IgD-negative memory B cell (primary cell): ENCODE measurements at regions not wholly inside any gene's neighbourhood (a gene's known extent, or its start where the extent isn't known, plus 50 kb on each side); places are given as distances from the start of the nearest gene placed in this dataset.

Experiments
- H3K27ac Mint-ChIP-seq, 3 donors: one replicate each; pipeline ENCODE4 v1.8.0; 2020 to 2022; ENCODE audit warnings: mild to moderate bottlenecking in 3 of 3, mixed read lengths in 3 of 3, moderate library complexity in 1 of 3
- H3K27me3 Mint-ChIP-seq: one replicate; pipeline ENCODE4 v1.8.0; 2021; ENCODE audit warnings: mixed read lengths
- H3K36me3 Mint-ChIP-seq: one replicate; pipeline ENCODE4 v1.8.0; 2020; ENCODE audit warnings: mild to moderate bottlenecking, mixed read lengths
- H3K4me1 Mint-ChIP-seq, 3 donors: one replicate each; pipeline ENCODE4 v1.8.0; 2020 to 2022; ENCODE audit warnings: mixed read lengths in 3 of 3, mild to moderate bottlenecking in 1 of 3
- H3K4me3 Mint-ChIP-seq, 4 donors: one replicate each; pipeline ENCODE4 v1.8.0; 2020 to 2022; ENCODE audit warnings: mild to moderate bottlenecking in 4 of 4, mixed read lengths in 4 of 4, moderate library complexity in 3 of 4
- H3K9me3 Mint-ChIP-seq, 3 donors: one replicate each; pipeline ENCODE4 v1.8.0; 2020 to 2021; ENCODE audit warnings: mixed read lengths in 3 of 3, mild to moderate bottlenecking in 1 of 3

GRCh38 chr6:144697369-144697760, 412.2 kb downstream of the UTRN start:
- peaks cover 0 to 4% (median 0%) of the 10 kb centered on the region in 3 donors for H3K9me3 Mint-ChIP-seq
- H3K4me3 Mint-ChIP-seq: no peak overlapping the region
- no peaks in the 10 kb centered on the region for H3K27me3 Mint-ChIP-seq
- no peak overlapping the region for H3K27ac Mint-ChIP-seq
- peaks cover 16% of the 10 kb centered on the region for H3K36me3 Mint-ChIP-seq
- H3K4me1 Mint-ChIP-seq: peaks cover 10 to 20% (median 12%) of the 10 kb centered on the region in 3 donors

GRCh38 chr6:144697801-144698200, 412.7 kb downstream of the UTRN start:
- Mint-ChIP-seq H3K27ac (no peak overlapping the region), H3K4me3 (no peak overlapping the region), H3K4me1 (peaks cover 6 to 18% (median 9%) of the 10 kb centered on the region in 3 donors), H3K36me3 (peaks cover 14% of the 10 kb centered on the region), H3K9me3 (peaks cover 0 to under 1% (median 0%) of the 10 kb centered on the region in 3 donors), H3K27me3 (no peaks in the 10 kb centered on the region)

- no peak overlapping the region for H3K4me3 Mint-ChIP-seq
- H3K9me3 Mint-ChIP-seq: no peaks in the 10 kb centered on the region
- no peaks in the 10 kb centered on the region for H3K4me1 Mint-ChIP-seq
- H3K27ac Mint-ChIP-seq: no peak overlapping the region
- peaks cover 17% of the 10 kb centered on the region for H3K36me3 Mint-ChIP-seq
- no peaks in the 10 kb centered on the region for H3K27me3 Mint-ChIP-seq
Measured at GRCh38 chr6:144702781-144703180, 417.6 kb downstream of the UTRN start.

- H3K27ac Mint-ChIP-seq: peak overlapping the region in 1 of 3 donors; percentile 3
- H3K36me3 Mint-ChIP-seq: peaks cover 5% of the 10 kb centered on the region
- H3K4me1 Mint-ChIP-seq: peaks cover 0 to 5% (median 2%) of the 10 kb centered on the region in 3 donors
- no peaks in the 10 kb centered on the region for H3K9me3 Mint-ChIP-seq
- no peak overlapping the region for H3K4me3 Mint-ChIP-seq
- no peaks in the 10 kb centered on the region for H3K27me3 Mint-ChIP-seq
Measured at GRCh38 chr6:144710207-144710606, 425.1 kb downstream of the UTRN start.

- Mint-ChIP-seq H3K9me3 (no peaks in the 10 kb centered on the region), H3K27ac (no peak overlapping the region), H3K4me1 (peaks cover 0 to 6% (median 2%) of the 10 kb centered on the region in 3 donors), H3K36me3 (peaks cover 4% of the 10 kb centered on the region), H3K4me3 (no peak overlapping the region), H3K27me3 (no peaks in the 10 kb centered on the region)
Measured at GRCh38 chr6:144711661-144712060, 426.5 kb downstream of the UTRN start.

- Mint-ChIP-seq H3K4me1 (peaks cover 0 to 6% (median 2%) of the 10 kb centered on the region in 3 donors), H3K27ac (no peak overlapping the region), H3K36me3 (peaks cover 6% of the 10 kb centered on the region), H3K27me3 (no peaks in the 10 kb centered on the region), H3K4me3 (no peak overlapping the region), H3K9me3 (no peaks in the 10 kb centered on the region)
Measured at GRCh38 chr6:144712541-144712940, 427.4 kb downstream of the UTRN start.

GRCh38 chr6:144714021-144714712, 429.0 kb downstream of the UTRN start:
- peaks cover 3% of the 10 kb centered on the region for H3K36me3 Mint-ChIP-seq
- H3K27ac Mint-ChIP-seq: no peak overlapping the region
- no peaks in the 10 kb centered on the region for H3K27me3 Mint-ChIP-seq
- H3K4me3 Mint-ChIP-seq: no peak overlapping the region
- no peaks in the 10 kb centered on the region for H3K9me3 Mint-ChIP-seq
- peaks cover 0 to 6% (median 4%) of the 10 kb centered on the region in 3 donors for H3K4me1 Mint-ChIP-seq

GRCh38 chr6:144715344-144715743, 430.2 kb downstream of the UTRN start:
- H3K27me3 Mint-ChIP-seq: no peaks in the 10 kb centered on the region
- H3K9me3 Mint-ChIP-seq: no peaks in the 10 kb centered on the region
- H3K27ac Mint-ChIP-seq: peak overlapping the region in 1 of 3 donors; percentile 82
- peaks cover 6% of the 10 kb centered on the region for H3K36me3 Mint-ChIP-seq
- no peak overlapping the region for H3K4me3 Mint-ChIP-seq
- H3K4me1 Mint-ChIP-seq: peaks cover 0 to 6% (median 4%) of the 10 kb centered on the region in 3 donors

- H3K4me3 Mint-ChIP-seq: no peak overlapping the region
- peaks cover 0 to 2% (median 0%) of the 10 kb centered on the region in 3 donors for H3K9me3 Mint-ChIP-seq
- peaks cover 10% of the 10 kb centered on the region for H3K36me3 Mint-ChIP-seq
- H3K27me3 Mint-ChIP-seq: no peaks in the 10 kb centered on the region
- H3K4me1 Mint-ChIP-seq: peaks cover 3 to 11% (median 4%) of the 10 kb centered on the region in 3 donors
- no peak overlapping the region for H3K27ac Mint-ChIP-seq
Measured at GRCh38 chr6:144718431-144718830, 433.3 kb downstream of the UTRN start.

- Mint-ChIP-seq H3K9me3 (peaks cover 0 to 2% (median 0%) of the 10 kb centered on the region in 3 donors), H3K4me1 (peaks cover 8 to 16% (median 10%) of the 10 kb centered on the region in 3 donors), H3K4me3 (no peak overlapping the region), H3K36me3 (peaks cover 10% of the 10 kb centered on the region), H3K27me3 (no peaks in the 10 kb centered on the region), H3K27ac (peak overlapping the region in 1 of 3 donors; percentile 78)
Measured at GRCh38 chr6:144721232-144721631, 436.1 kb downstream of the UTRN start.

GRCh38 chr6:144722154-144722737, 437.1 kb downstream of the UTRN start:
- Mint-ChIP-seq H3K27ac (peak overlapping the region in 1 of 3 donors; percentile 11), H3K36me3 (peaks cover 10% of the 10 kb centered on the region), H3K4me3 (no peak overlapping the region), H3K4me1 (peaks cover 15 to 23% (median 17%) of the 10 kb centered on the region in 3 donors), H3K9me3 (peaks cover 0 to 2% (median 0%) of the 10 kb centered on the region in 3 donors), H3K27me3 (no peaks in the 10 kb centered on the region)

GRCh38 chr6:144722925-144723324, 437.8 kb downstream of the UTRN start:
- Mint-ChIP-seq H3K4me1 (peaks cover 13 to 23% (median 18%) of the 10 kb centered on the region in 3 donors), H3K27ac (no peak overlapping the region), H3K4me3 (no peak overlapping the region)

GRCh38 chr6:144723431-144723830, 438.3 kb downstream of the UTRN start:
- Mint-ChIP-seq H3K9me3 (peaks cover 0 to 2% (median 0%) of the 10 kb centered on the region in 3 donors), H3K27ac (no peak overlapping the region), H3K27me3 (no peaks in the 10 kb centered on the region), H3K36me3 (peaks cover 10% of the 10 kb centered on the region), H3K4me3 (no peak overlapping the region), H3K4me1 (peaks cover 15 to 24% (median 18%) of the 10 kb centered on the region in 3 donors)

More at GRCh38 chr6:144722925-144723324, 437.8 kb downstream of the UTRN start:
- Mint-ChIP-seq H3K9me3 (peaks cover 0 to 2% (median 0%) of the 10 kb centered on the region in 3 donors), H3K36me3 (peaks cover 10% of the 10 kb centered on the region), H3K27me3 (no peaks in the 10 kb centered on the region)

GRCh38 chr6:144724818-144725217, 439.7 kb downstream of the UTRN start:
- H3K36me3 Mint-ChIP-seq: peaks cover 10% of the 10 kb centered on the region
- peaks cover 24 to 32% (median 26%) of the 10 kb centered on the region in 3 donors for H3K4me1 Mint-ChIP-seq

GRCh38 chr6:144725736-144726522, 440.8 kb downstream of the UTRN start:
- Mint-ChIP-seq H3K9me3 (peaks cover 0 to 2% (median 0%) of the 10 kb centered on the region in 3 donors), H3K27ac (peak overlapping the region in 1 of 3 donors; percentile 37), H3K4me1 (peaks cover 21 to 32% (median 26%) of the 10 kb centered on the region in 3 donors), H3K36me3 (peaks cover 4% of the 10 kb centered on the region), H3K27me3 (no peaks in the 10 kb centered on the region), H3K4me3 (no peak overlapping the region)

More at GRCh38 chr6:144724818-144725217, 439.7 kb downstream of the UTRN start:
- Mint-ChIP-seq H3K9me3 (peaks cover 0 to 2% (median 0%) of the 10 kb centered on the region in 3 donors), H3K27ac (no peak overlapping the region), H3K27me3 (no peaks in the 10 kb centered on the region), H3K4me3 (no peak overlapping the region)
